ENCODE measurements at regions not wholly inside any gene's neighbourhood (a gene's known extent, or its start where the extent isn't known, plus 50 kb on each side); places are given as distances from the start of the nearest gene placed in this dataset.

DNA sequence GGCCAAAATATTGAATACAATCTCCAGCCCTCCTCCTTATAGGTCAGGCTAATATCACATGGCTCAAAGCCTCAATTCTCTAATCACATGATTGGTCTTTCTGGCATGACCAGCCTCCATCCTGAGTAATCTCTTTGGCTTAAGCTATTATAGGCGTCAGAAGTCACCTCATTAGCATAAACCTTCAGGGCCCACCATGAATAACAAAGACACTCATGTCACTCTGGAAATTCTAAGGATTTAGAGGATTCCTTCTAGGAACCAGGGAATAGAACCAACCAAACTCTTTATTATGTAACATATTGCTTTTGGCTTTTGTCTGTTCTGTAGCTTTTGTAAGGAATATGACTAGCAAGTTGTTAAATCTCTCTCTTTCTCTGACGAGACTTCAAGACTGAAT is 109.2 kb upstream of the IGFBP7 start:
- H3K36me3 ChIP-seq (ENCODE audit: control insufficient read depth, insufficient read depth, low read length) = no peaks in the 10 kb centered on the region
- TF ChIP-seq, protein P1, sequence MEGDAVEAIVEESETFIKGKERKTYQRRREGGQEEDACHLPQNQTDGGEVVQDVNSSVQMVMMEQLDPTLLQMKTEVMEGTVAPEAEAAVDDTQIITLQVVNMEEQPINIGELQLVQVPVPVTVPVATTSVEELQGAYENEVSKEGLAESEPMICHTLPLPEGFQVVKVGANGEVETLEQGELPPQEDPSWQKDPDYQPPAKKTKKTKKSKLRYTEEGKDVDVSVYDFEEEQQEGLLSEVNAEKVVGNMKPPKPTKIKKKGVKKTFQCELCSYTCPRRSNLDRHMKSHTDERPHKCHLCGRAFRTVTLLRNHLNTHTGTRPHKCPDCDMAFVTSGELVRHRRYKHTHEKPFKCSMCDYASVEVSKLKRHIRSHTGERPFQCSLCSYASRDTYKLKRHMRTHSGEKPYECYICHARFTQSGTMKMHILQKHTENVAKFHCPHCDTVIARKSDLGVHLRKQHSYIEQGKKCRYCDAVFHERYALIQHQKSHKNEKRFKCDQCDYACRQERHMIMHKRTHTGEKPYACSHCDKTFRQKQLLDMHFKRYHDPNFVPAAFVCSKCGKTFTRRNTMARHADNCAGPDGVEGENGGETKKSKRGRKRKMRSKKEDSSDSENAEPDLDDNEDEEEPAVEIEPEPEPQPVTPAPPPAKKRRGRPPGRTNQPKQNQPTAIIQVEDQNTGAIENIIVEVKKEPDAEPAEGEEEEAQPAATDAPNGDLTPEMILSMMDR (IDR thresholded peaks at IDR 0.05; ENCODE audit: insufficient read depth, low read length, severe bottlenecking) = no peak
- DNase-seq (ENCODE audit: low read depth) (no peak), FAIRE-seq (no peak)
- H3K27me3 ChIP-seq (ENCODE audit: control insufficient read depth, insufficient read depth, low read length) = no peaks in the 10 kb centered on the region
- H3K4me3 ChIP-seq (ENCODE audit: low read depth, low read length) = no peak overlapping the region

DNA sequence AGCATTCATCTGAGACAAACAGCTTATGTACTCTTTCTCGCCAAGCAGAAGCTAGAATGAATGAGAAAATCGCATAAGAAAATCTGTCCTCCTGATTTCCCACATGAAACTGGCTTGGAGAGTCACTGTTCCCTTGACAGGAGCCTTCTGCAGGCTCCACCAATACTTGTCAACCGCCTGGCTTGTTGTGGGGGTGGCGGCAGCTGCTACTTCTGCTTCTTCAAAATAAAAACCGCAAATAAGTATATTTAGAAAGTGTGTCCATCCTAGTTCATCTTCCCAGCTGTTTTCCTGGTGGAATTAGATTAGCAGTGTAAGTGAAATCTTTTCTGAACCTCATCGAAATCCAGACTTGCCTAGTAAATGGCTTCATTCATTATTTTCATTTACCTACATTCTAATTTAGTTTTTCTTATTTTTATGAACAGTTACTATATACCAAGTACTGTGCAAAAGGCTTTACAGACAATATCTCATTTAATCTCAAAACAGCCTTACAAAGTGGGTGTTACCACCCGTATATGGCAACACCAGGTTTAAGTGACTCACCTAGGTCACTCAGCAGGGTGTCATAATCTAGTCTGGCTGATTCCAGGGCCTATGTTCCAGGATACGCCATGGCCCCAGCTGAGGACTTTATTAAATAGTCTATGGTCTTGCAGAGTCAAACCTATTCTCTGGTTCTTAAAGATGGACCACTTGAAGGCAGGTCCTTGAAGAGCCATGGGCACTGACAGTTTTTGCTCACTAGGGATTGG is 104.6 kb upstream of the IGFBP7 start:
- no peaks in the 10 kb centered on the region for H3K36me3 ChIP-seq (ENCODE audit: control insufficient read depth, insufficient read depth, low read length)
- H3K4me3 ChIP-seq (ENCODE audit: low read depth, low read length) = no peak overlapping the region
- H3K27me3 ChIP-seq (ENCODE audit: control insufficient read depth, insufficient read depth, low read length) = no peaks in the 10 kb centered on the region
- peak; percentile 41 for DNase-seq (ENCODE audit: low read depth)
- TF ChIP-seq, protein P1 (IDR thresholded peaks at IDR 0.05; ENCODE audit: insufficient read depth, low read length, severe bottlenecking) = no peak
- FAIRE-seq = no peak

DNA sequence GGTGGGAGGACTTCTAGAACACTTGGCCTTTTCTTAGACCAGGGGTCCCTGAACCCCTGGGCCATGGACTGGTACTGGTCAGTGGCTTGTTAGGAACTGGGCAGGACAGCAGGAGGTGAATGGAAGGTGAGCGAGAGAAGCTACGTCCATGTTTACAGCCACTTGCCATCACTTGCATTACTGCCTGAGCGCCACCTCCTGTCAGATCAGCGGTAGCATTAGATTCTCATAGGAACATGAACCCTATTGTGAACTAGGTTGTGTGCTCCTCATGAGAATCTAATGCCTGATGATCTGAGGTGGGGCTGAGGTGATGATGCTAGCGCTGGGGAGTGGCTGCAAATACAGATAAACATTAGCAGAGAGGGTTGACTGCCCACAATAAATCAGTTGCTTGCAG is 100.9 kb upstream of the IGFBP7 start:
- TF ChIP-seq, protein P1 (IDR thresholded peaks at IDR 0.05; ENCODE audit: insufficient read depth, low read length, severe bottlenecking) = no peak
- no peak overlapping the region for H3K4me3 ChIP-seq (ENCODE audit: low read depth, low read length)
- H3K27me3 ChIP-seq (ENCODE audit: control insufficient read depth, insufficient read depth, low read length) = peaks cover 1% of the 10 kb centered on the region
- no peak for DNase-seq (ENCODE audit: low read depth)
- H3K36me3 ChIP-seq (ENCODE audit: control insufficient read depth, insufficient read depth, low read length) = no peaks in the 10 kb centered on the region
- FAIRE-seq = peak; percentile 77

DNA sequence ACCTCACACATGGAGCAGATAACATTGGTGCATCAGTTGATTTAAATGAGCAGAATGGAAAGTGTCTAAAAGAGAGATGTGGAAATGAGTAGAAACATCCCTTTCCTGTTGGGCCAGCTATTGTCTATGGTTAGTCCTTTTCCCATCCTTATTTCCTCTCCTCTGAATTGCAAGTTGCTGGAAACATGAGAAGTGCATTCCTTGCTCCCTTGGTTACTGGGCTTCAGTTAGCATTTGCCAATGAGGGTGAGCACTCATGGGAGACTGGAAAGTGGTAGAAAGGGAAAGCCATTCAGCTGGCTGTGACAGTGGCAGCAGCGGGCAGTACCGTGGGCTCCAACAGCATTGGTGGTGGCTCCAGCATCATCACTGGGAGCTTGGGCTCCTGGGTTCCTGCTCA is 96.0 kb upstream of the IGFBP7 start:
- no peaks in the 10 kb centered on the region for H3K36me3 ChIP-seq (ENCODE audit: control insufficient read depth, insufficient read depth, low read length)
- no peak overlapping the region for H3K4me3 ChIP-seq (ENCODE audit: low read depth, low read length)
- no peak for DNase-seq (ENCODE audit: low read depth)
- FAIRE-seq = no peak
- TF ChIP-seq, protein P1 (IDR thresholded peaks at IDR 0.05; ENCODE audit: insufficient read depth, low read length, severe bottlenecking) = no peak
- peaks cover 1% of the 10 kb centered on the region for H3K27me3 ChIP-seq (ENCODE audit: control insufficient read depth, insufficient read depth, low read length)

DNA sequence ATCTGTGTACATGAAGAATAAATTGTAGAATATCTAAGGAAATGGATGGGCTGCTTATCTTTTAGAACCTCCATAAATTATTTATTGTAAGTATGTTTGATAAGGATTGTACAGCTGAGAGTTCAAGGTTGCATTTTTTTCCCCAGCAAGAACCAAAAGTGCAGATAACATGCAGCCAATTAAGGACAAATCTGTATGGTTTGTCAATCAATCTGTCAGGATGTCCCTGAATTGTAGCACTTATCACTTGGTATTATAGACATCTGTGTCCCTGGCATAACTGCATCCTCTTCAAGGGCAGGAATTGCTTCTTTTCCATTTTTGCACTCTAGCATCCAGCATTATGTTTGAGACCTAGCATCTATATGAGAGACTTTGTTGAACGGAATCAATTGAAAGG is 95.4 kb upstream of the IGFBP7 start:
- TF ChIP-seq, protein P1 (IDR thresholded peaks at IDR 0.05; ENCODE audit: insufficient read depth, low read length, severe bottlenecking) = no peak
- FAIRE-seq = no peak
- DNase-seq (ENCODE audit: low read depth) = no peak
- Histone ChIP-seq H3K36me3 (ENCODE audit: control insufficient read depth, insufficient read depth, low read length) (no peaks in the 10 kb centered on the region), H3K27me3 (ENCODE audit: control insufficient read depth, insufficient read depth, low read length) (peaks cover 1% of the 10 kb centered on the region), H3K4me3 (ENCODE audit: low read depth, low read length) (no peak overlapping the region)
